GM11168 (cell line): ENCODE measurements at regions not wholly inside any gene's neighbourhood (a gene's known extent, or its start where the extent isn't known, plus 50 kb on each side); places are given as distances from the start of the nearest gene placed in this dataset.

Source experiments
- in situ Hi-C: fragments of 300-500 bp; cut with MboI; formaldehyde crosslinking; loops from one replicate; pipeline ENCODE4 v1.12.0; 2022; ENCODE audit warnings: low sequenced_read_pairs; ENCODE audit not compliant: unreplicated experiment

DNA sequence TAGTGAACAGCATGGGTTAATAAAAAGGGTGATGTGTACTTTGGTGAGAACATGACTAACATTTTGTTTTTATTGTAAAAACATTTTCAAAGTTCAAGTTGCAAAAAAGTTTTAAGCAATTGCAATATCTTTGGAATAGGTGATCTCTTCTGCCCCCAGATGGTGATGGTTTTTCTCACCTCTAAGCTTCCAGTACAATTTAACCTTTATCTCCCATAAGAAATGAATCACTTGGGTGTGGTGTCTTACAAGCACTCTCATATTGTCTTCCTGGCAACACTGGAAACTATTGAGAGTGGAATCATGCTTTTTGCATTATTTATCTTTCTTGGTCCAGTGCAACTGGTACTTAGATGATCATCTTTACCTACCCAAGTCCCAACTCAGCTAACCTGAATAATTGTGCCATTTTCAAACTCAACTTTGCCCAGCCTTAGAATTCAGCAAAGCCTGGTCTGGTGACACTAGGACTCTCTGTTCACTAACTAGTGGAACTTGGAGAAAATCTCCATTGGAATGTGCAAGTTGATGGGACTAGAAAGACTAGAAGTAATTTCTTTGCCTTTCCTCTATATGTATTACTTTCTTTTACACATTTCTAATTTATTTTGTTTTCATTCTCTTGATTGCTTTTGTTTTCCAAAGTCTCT is 964.7 kb upstream of the ZEB2 start:
- in situ Hi-C loops, result no loop called here

DNA sequence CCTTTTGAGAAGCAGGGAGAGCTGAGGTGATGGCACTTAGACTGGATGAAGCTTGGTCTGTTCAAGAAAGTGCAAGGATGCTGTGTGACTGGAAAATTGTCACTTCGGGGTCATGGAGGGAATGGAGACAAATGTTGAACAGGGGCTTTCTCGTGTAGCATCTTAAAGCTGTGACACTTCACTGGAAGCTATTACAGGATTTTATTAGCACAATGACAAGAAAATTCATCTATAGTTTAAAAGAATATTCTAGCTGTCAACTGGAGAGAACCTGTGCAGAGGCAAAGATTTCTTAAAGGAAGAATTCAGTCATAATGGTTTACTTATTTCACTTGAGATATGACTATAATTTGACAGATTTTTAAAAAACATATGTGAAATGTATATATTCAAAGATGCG is 963.9 kb upstream of the ZEB2 start:
- in situ Hi-C loops, result no loop called here

DNA sequence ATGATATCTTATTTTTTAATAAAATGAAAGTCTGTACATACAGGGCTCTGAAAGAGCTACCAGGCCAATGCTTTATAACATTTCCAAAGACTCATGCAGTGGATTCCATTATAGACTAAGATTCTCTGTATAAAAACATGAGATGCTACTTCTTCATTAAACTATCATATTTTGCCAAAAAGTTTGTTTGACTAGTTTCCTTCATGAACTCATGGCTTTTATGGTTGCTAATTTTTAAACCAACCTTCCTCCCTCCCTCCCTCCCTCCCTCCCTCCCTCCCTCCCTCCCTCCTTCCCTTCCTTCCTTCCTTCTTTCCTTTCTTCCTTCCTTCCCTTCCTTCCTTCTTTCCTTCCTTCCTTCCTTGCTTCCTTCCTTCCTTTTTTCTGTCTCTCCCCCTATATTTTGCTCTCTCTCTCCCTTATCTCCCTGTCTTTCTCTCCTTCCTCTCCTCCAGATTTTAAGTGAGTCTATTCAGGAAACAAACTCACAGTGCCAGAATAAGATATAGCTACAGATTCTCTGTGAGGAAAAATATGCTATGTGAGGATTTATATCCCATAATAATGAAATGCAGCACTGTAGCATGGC is 961.5 kb upstream of the ZEB2 start:
- in situ Hi-C loops, result no loop called here

DNA sequence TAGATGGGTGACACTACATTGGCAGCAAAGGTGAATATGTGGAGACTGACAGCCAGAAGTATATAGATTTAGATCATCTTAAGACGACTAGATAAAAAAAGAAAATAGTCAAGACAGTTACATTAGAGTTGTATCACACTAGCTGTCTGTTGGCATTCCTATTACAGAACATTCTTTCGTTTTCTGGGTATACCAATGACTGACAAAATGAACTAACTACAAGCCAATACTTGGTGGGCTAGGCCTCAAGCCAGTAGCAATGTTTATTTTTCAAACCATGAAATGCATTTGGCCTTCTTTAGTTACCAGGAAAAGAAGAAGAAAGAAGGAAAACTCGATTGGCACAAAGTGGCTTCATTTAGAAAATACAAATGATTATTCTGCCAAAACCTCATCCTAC is 944.9 kb upstream of the ZEB2 start:
- in situ Hi-C loops, result no loop called here

- in situ Hi-C loops, result no loop called here
These were observed 940.2 kb upstream of the ZEB2 start for GRCh38 chr2:145460112-145460511.

DNA sequence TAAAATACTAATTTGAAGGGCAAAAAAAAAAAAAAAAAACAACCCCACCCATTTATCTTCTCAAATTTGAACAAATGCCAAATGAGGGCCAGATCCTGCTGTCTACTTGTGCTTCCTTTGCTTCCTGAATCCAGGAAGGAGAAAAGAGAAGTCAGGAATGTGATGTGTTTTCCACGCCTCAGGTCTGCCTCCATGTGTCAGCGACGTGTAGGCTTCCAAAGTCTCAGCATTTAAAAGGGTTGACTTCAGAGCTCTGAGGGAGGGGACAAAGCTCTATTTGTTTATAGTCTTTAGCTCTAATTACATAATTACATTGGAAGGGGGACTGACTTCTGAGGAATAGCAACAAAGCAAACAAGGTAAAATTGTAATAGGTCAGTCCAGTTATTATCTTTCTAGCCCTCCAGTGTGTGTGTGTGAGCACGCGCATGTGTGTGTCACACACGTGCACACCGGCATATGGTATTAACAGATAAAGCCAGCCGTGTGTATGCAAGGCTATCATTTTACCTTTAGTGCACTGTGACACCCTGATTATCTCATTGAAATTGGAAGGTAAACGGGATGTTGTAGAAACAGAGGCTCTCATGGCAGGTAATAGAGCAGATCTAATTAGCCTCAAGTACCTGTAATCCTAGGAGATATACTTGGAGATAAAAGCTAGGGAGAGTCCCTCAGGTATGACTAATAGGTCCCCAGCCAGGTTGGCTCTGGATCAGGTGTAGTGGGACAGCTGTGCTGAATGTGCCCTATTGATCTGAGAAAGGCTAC is 911.4 kb upstream of the ZEB2 start:
- in situ Hi-C loops, result no loop called here

GRCh38 chr2:145423809-145424208 is 903.9 kb upstream of the ZEB2 start:
- in situ Hi-C loops, result no loop called here

- in situ Hi-C loops, result no loop called here
These were observed 902.7 kb upstream of the ZEB2 start for GRCh38 chr2:145422576-145422975.

DNA sequence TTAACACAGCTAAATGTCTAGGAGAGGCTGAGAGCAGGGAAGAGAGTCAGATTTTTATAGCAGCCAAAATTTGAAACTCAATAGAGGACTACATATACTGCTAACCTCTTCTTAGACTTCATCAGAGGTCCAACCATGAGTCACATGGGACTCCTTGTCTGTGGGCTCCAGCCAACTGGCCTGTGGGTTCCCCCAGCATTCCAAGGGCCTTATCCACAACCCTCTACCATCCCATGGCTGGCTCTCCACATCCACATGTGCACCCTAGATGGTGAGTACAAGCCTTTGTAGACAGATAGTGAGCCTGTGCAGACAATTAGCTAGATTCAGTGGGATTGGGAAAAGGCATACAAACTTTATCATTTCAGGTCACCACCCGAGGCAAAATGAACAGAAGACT is 901.9 kb upstream of the ZEB2 start:
- in situ Hi-C loops, result no loop called here

DNA sequence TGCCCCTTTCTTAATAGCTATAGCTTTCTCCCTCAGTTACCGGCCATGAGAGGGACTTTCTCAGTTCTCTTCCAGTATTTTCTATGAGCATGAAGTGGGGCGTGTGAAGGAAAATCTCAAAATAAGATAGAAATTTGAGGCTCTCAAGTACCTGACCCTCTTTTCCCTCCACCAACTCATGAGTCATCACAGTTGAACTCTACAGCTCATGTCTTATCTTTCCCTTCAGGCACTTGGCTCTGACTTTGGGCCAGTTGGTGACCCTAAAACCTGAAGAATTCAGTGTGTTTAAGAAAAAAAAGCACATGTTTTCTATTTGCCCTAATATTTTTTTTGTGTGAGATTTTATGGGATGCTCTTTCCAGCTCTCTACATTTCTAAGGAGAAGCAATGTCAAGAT is 896.7 kb upstream of the ZEB2 start:
- in situ Hi-C loops, result no loop called here

GRCh38 chr2:145415151-145415550 is 895.2 kb upstream of the ZEB2 start:
- in situ Hi-C loops, result no loop called here

GRCh38 chr2:145413261-145414030 is 893.5 kb upstream of the ZEB2 start:
- in situ Hi-C loops, result no loop called here

- in situ Hi-C loops, result no loop called here
These were observed 892.2 kb upstream of the ZEB2 start for GRCh38 chr2:145412155-145412554.

DNA sequence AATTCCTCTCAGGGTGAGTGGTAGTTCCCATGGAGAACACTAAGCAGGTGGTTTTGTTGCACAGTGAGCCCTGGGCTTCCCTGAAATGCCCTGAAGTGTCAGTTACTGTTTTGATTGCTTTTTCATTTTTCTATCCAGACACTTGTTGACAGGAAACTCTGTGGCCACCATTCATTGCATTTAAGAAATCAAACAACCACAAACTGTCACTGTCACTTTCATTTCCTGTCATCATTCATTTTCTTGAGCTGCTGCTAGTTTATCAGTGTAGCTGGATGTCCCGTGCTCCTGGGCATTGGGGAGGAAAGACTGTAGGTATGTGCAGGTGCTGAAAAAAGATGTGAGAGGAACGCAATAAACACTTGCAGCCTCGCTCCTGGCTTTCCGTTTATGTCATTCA is 891.6 kb upstream of the ZEB2 start:
- in situ Hi-C loops, result no loop called here

DNA sequence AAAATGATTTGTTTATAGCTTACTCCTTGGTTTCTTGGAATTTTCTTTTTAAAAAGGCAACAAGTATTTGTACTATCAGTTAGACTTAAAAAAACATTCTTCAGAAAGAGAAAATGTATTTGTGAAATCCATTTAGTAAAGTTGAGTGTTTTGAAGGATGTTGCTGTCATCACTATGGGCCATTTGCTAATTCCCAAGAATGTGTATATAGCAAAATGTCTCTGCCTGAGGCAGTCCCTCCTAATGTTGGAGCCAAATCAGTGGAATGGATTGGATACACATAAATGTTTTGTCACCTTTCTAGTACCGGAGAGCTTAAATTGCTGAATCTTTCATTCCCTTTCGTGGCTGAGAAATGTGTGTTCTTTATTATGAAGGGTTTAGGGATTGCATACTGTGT is 890.2 kb upstream of the ZEB2 start:
- in situ Hi-C loops, result no loop called here

DNA sequence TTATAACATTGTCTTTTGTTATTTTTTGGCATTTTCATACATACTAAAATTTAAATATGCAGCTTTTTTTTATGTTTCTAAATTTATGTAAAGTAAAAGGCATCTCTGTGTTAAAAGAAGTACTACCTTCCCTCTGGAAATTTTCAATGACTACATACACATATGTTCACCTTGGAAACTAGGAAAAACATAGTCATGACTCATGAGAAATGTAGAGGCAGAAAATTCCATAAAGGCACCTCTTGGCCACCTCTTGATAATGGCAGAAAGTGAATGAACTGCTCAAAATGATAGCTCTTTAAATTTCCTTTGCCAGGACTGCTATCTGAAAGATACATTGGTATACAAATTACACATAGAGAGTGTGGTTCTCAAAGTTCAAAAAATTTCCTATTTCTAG is 889.1 kb upstream of the ZEB2 start:
- in situ Hi-C loops, result no loop called here

DNA sequence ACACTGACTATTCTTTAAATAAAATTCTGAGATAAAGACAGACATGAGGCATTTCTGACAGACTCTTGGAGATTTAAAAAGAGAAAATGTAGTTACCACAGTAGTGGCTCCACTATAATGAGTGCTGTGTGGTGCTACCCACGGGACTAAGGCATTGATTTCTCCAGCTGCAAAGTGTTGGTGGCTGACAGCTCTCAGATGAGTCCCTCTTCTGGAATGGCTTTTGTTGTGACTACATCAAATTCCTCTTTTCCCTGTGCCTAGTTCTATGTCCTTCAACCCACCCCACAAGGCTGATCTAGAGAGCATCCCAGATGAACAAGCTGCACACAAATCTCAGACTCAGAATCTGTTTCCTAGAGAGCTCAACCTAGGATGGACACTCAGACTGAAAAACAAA is 884.8 kb upstream of the ZEB2 start:
- in situ Hi-C loops, result no loop called here

GRCh38 chr2:145402706-145403277 is 882.9 kb upstream of the ZEB2 start:
- in situ Hi-C loops, result no loop called here

GRCh38 chr2:145399131-145399530 is 879.2 kb upstream of the ZEB2 start:
- in situ Hi-C loops, result no loop called here

DNA sequence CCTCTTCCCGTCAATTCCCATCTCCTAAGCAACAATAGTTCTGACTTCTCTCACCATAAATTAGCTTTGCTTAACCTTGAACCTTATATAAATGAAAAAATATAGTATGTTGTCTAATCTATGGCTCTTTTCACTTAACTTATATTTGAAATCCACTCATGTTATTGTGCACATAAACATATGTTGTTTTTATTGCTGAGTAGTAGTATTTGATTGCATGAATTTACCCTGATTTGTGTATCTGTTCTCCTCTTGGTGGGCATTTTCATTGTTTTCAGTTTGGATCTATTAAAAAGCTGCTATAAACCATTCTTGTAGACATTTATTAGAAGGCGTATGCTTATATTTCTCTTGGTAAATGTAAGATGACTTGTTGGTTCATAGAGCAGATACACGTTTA is 874.3 kb upstream of the ZEB2 start:
- in situ Hi-C loops, result no loop called here

- in situ Hi-C loops, result no loop called here
These were observed 867.1 kb upstream of the ZEB2 start for GRCh38 chr2:145386973-145387372.
